Heart left ventricle (tissue), 13 donors: ENCODE measurements at regions not wholly inside any gene's neighbourhood (a gene's known extent, or its start where the extent isn't known, plus 50 kb on each side); places are given as distances from the start of the nearest gene placed in this dataset.

Source experiments
- POLR2A ChIP-seq, 2 donors: fragments of 450-650 bp; IDR thresholded peaks; one replicate each; pipeline ENCODE4 v1.6.1; 2017; ENCODE audit warnings: antibody characterized with exemption in 2 of 2, mild to moderate bottlenecking in 2 of 2, moderate library complexity in 2 of 2
- TF ChIP-seq, protein P1 (sequence below), 12 donors: fragments of 200-600 bp; sonication (generic) in 4 of 12; IDR thresholded peaks; one replicate each; pipeline versions ENCODE4 v1.5.0 to v1.8.0; 2018 to 2022; ENCODE audit warnings: antibody characterized with exemption in 12 of 12, mild to moderate bottlenecking in 5 of 12
- donor health status: ischemic (EF 13 %, LVEDD 7.1; RV severe dilation, severe dysfunction).
- donor health status: DM: no; HTN: yes; CAD: no.
- donor health status: DM: no; HTN: no; CAD: no.
- donor health status: ischemic (EF 25% LVEDD 6.9; RV normal size, moderate dysfunction).
- donor health status: ischemic (EF 25% LVEDD 5.7; RV mildly dilated, moderate dysfunction).
- donor health status: ischemic (EF 35%, LVEDD 5.7; RV mildly dilated, moderate dysfunction).
- donor health status: nonischemic (EF 11% LVEDD 7.7; RV severe dilation, severe dysfunction).
- donor health status: DM: yes; HTN: yes; CAD: no.
- donor health status: PGD.
- donor health status: ischemic (EF 29% LVEDD 5.4; RV normal size, mild dysfunction).
- donor health status: nonischemic (EF 23%, LVEDD 6.1; RV moderate dilation, normal function).

DNA sequence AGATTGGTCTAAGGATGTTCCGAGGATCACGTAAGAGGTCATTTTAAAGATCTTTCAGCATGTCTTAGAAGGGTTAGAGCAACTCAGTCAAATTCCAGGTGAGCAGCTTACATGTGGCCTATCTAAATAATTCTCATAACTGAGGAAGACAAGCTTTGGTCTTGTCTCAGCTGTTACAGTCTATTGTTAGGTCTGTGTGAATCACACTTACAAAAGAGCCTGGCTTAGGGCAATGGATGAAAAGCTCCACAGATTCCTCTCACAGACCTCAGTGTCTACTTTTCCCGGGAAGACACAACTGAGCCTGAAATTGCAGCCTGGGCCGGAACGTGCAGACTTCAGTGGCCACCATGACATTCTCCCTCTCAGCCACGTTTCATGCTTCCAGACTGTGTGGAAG, 173.1 kb downstream of the INHBA start:
- TF ChIP-seq, protein P1, sequence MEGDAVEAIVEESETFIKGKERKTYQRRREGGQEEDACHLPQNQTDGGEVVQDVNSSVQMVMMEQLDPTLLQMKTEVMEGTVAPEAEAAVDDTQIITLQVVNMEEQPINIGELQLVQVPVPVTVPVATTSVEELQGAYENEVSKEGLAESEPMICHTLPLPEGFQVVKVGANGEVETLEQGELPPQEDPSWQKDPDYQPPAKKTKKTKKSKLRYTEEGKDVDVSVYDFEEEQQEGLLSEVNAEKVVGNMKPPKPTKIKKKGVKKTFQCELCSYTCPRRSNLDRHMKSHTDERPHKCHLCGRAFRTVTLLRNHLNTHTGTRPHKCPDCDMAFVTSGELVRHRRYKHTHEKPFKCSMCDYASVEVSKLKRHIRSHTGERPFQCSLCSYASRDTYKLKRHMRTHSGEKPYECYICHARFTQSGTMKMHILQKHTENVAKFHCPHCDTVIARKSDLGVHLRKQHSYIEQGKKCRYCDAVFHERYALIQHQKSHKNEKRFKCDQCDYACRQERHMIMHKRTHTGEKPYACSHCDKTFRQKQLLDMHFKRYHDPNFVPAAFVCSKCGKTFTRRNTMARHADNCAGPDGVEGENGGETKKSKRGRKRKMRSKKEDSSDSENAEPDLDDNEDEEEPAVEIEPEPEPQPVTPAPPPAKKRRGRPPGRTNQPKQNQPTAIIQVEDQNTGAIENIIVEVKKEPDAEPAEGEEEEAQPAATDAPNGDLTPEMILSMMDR (IDR thresholded peaks at IDR 0.05) = no peak
- TF ChIP-seq POLR2A (IDR thresholded peaks at IDR 0.05) = no peak
